NT2/D1 (cell line): ENCODE measurements at regions not wholly inside any gene's neighbourhood (a gene's known extent, or its start where the extent isn't known, plus 50 kb on each side); places are given as distances from the start of the nearest gene placed in this dataset.

Experiments used
- DNase-seq: peaks from one replicate; pipeline ENCODE4 v3.0.0-alpha.2; 2011; ENCODE audit warnings: low read depth, low spot score
- H3K27me3 ChIP-seq: 2 replicates; pipeline ENCODE4 v1.6.0; 2011; ENCODE audit warnings: mild to moderate bottlenecking; ENCODE audit not compliant: insufficient read length, insufficient read depth
- H3K36me3 ChIP-seq: 2 replicates; pipeline ENCODE4 v1.6.1; 2011; ENCODE audit warnings: mild to moderate bottlenecking, low read length, mixed read lengths; ENCODE audit not compliant: insufficient read depth, insufficient read length
- H3K4me1 ChIP-seq: 2 replicates; pipeline ENCODE4 v1.5.1; 2011; ENCODE audit not compliant: insufficient read depth, insufficient read length
- H3K4me3 ChIP-seq: 2 replicates; pipeline ENCODE4 v1.5.1; 2011; ENCODE audit warnings: low read depth; ENCODE audit not compliant: insufficient read length
- H3K9ac ChIP-seq: 2 replicates; pipeline ENCODE4 v1.6.0; 2011; ENCODE audit warnings: low read depth; ENCODE audit not compliant: insufficient read length
- H3K9me3 ChIP-seq: 2 replicates; pipeline ENCODE4 v1.5.1; 2011; ENCODE audit warnings: mild to moderate bottlenecking, low read length; ENCODE audit not compliant: insufficient read depth
- SUZ12 ChIP-seq: IDR thresholded peaks from 2 replicates; pipeline ENCODE4 v1.6.1; 2011; ENCODE audit not compliant: insufficient read length, insufficient read depth; ENCODE audit errors: extremely low read depth
- YY1 ChIP-seq: IDR thresholded peaks from 2 replicates; pipeline ENCODE4 v1.6.1; 2011; ENCODE audit not compliant: insufficient read length, insufficient read depth
- ZNF274 ChIP-seq: IDR thresholded peaks from 2 replicates; pipeline ENCODE4 v1.6.1; 2011; ENCODE audit warnings: mild to moderate bottlenecking, low read depth, low read length

GRCh38 chr7:51645255-51645654, 328.6 kb upstream of the COBL start:
- no peak overlapping the region for H3K9ac ChIP-seq
- H3K27me3 ChIP-seq = no peaks in the 10 kb centered on the region
- no peaks in the 10 kb centered on the region for H3K9me3 ChIP-seq
- DNase-seq = peak; percentile 66
- no peaks in the 10 kb centered on the region for H3K36me3 ChIP-seq
- TF ChIP-seq ZNF274 = no peak
- no peak for TF ChIP-seq YY1
- TF ChIP-seq SUZ12 = no peak
- no peak overlapping the region for H3K4me3 ChIP-seq
- H3K4me1 ChIP-seq = peaks cover 6% of the 10 kb centered on the region

- Histone ChIP-seq H3K9me3 (no peaks in the 10 kb centered on the region), H3K9ac (no peak overlapping the region), H3K4me1 (peaks cover 6% of the 10 kb centered on the region), H3K4me3 (no peak overlapping the region), H3K36me3 (no peaks in the 10 kb centered on the region), H3K27me3 (no peaks in the 10 kb centered on the region)
- TF ChIP-seq YY1 (no peak), ZNF274 (no peak), SUZ12 (no peak)
- no peak for DNase-seq
Measured at GRCh38 chr7:51644216-51644615, 327.6 kb upstream of the COBL start.

GRCh38 chr7:51640841-51641240, 324.2 kb upstream of the COBL start:
- Histone ChIP-seq H3K4me3 (no peak overlapping the region), H3K4me1 (peaks cover 9% of the 10 kb centered on the region), H3K9me3 (no peaks in the 10 kb centered on the region), H3K27me3 (no peaks in the 10 kb centered on the region), H3K36me3 (no peaks in the 10 kb centered on the region), H3K9ac (no peak overlapping the region)
- TF ChIP-seq ZNF274 (no peak), SUZ12 (no peak), YY1 (no peak)
- DNase-seq = no peak

- no peak for DNase-seq
- Histone ChIP-seq H3K27me3 (no peaks in the 10 kb centered on the region), H3K36me3 (no peaks in the 10 kb centered on the region), H3K9ac (no peak overlapping the region), H3K4me1 (peaks cover 3% of the 10 kb centered on the region), H3K9me3 (no peaks in the 10 kb centered on the region), H3K4me3 (no peak overlapping the region)
- TF ChIP-seq YY1 = no peak
- no peak for TF ChIP-seq ZNF274
- no peak for TF ChIP-seq SUZ12
Measured at GRCh38 chr7:51639661-51640334, 323.2 kb upstream of the COBL start.

- Histone ChIP-seq H3K36me3 (no peaks in the 10 kb centered on the region), H3K9me3 (no peaks in the 10 kb centered on the region), H3K27me3 (no peaks in the 10 kb centered on the region), H3K4me3 (no peak overlapping the region), H3K4me1 (peaks cover 3% of the 10 kb centered on the region), H3K9ac (no peak overlapping the region)
- peak; percentile 57 for DNase-seq
- TF ChIP-seq ZNF274 = no peak
- TF ChIP-seq YY1 = no peak
- no peak for TF ChIP-seq SUZ12
Measured at GRCh38 chr7:51636503-51636902, 319.9 kb upstream of the COBL start.

DNA sequence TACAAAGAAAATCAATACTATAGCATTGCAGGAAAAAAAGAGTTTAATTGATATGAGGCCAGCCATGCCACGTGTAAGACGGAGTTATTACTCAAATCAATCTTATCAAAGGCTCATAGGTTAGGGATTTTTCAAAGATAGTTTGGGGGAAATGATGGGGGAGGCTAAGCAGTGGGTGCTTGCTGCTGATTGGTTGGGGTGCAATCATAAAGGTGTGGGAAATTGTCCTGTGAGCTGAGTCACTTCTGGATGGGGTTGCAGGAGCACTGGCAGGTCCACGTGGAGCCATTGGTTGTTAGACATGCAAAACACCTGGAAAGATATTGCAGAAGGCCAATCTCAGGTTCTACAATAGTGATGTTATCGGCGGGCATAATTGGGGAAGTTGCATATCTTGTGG, 319.2 kb upstream of the COBL start:
- no peak for TF ChIP-seq SUZ12
- no peak for TF ChIP-seq YY1
- no peak for TF ChIP-seq ZNF274
- H3K4me3 ChIP-seq = no peak overlapping the region
- no peak overlapping the region for H3K9ac ChIP-seq
- no peaks in the 10 kb centered on the region for H3K27me3 ChIP-seq
- H3K36me3 ChIP-seq = no peaks in the 10 kb centered on the region
- H3K4me1 ChIP-seq = peaks cover 3% of the 10 kb centered on the region
- no peaks in the 10 kb centered on the region; the same call in 1 of the 2 replicates for H3K9me3 ChIP-seq
- no peak for DNase-seq

- TF ChIP-seq ZNF274 = no peak
- no peak for TF ChIP-seq YY1
- TF ChIP-seq SUZ12 = no peak
- no peak for DNase-seq
- Histone ChIP-seq H3K9me3 (no peaks in the 10 kb centered on the region; the same call in 1 of the 2 replicates), H3K9ac (no peak overlapping the region), H3K4me1 (peaks cover 3% of the 10 kb centered on the region), H3K36me3 (no peaks in the 10 kb centered on the region), H3K27me3 (no peaks in the 10 kb centered on the region), H3K4me3 (no peak overlapping the region)
Measured at GRCh38 chr7:51634538-51634937, 317.9 kb upstream of the COBL start.

DNA sequence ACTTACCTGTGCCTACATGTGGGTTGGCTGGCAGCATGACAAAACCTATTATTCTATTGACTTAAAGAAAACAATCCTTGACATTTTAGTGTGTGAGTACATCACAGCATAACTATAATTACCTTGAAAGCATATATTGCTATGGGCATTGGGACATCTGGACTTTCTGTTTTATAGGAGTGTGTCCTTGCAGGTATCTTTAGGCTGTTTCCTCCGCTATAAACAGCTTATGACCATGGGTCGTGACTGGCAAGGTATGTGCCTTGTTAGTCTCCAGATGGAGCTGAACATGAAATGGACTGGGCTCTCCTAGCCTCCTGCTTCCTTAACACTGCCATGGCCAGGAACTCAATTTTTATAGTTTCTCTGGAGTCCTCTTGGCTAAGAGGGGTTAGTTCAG, 317.4 kb upstream of the COBL start:
- H3K9me3 ChIP-seq = no peaks in the 10 kb centered on the region; the same call in 1 of the 2 replicates
- TF ChIP-seq SUZ12 (no peak), YY1 (no peak), ZNF274 (no peak)
- no peak overlapping the region for H3K9ac ChIP-seq
- no peaks in the 10 kb centered on the region for H3K27me3 ChIP-seq
- H3K4me1 ChIP-seq = peaks cover 3% of the 10 kb centered on the region
- no peaks in the 10 kb centered on the region for H3K36me3 ChIP-seq
- DNase-seq = no peak
- no peak overlapping the region for H3K4me3 ChIP-seq
